ENCODE measurements at regions not wholly inside any gene's neighbourhood (a gene's known extent, or its start where the extent isn't known, plus 50 kb on each side); places are given as distances from the start of the nearest gene placed in this dataset.

GRCh38 chr4:53932796-53933610 is 131.4 kb downstream of the CHIC2 start:
- TF ChIP-seq POLR2A (IDR thresholded peaks at IDR 0.05; ENCODE audit: low read length) (no peak), GATA1 (IDR thresholded peaks at IDR 0.05; ENCODE audit: low read depth, low read length) (no peak)

All from erythroblast (primary cell).